HG02981 (cell line): ENCODE measurements at regions not wholly inside any gene's neighbourhood (a gene's known extent, or its start where the extent isn't known, plus 50 kb on each side); places are given as distances from the start of the nearest gene placed in this dataset.

Experiments
- ATAC-seq: cut with Tn5 transposase; IDR thresholded peaks from one replicate; pipeline ENCODE4 v1.9.1; 2021; ENCODE audit warnings: mild to moderate bottlenecking, moderate library complexity; ENCODE audit not compliant: unreplicated experiment

DNA sequence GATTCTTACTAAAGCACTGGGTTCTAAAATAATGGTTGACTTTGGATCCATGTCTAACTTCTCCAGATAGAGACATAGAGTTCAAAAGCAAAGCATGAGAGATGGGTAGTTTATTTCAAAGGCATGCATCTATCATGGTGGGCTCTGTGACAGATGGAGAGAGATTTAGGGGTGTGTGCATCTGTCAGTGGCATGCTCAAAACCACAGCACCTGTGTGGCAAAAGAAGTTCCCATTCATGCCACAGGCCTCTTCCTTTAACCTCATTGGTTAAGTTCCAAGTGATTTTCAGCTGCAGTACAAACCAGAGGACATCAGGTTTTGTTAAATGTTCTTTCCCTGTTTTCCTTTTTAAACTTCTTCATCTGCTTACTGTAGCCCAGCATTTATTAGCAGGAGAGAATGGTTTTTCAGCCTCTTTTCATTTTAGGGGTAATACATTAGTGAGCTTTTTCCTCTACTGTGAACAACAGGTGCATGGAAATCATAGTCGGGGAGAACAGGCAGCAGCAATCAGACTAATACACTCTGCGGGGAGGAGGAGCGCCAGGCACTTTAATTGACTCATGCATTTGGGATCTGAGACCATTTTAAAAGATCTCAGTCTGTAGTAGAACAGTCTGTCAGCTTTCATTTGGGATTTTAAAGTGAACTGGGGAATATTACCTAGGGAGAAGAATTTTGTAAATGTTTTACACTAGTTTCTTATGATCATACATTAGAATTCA lies 52.4 kb upstream of the UPP2 start:
- ATAC-seq = no peak

DNA sequence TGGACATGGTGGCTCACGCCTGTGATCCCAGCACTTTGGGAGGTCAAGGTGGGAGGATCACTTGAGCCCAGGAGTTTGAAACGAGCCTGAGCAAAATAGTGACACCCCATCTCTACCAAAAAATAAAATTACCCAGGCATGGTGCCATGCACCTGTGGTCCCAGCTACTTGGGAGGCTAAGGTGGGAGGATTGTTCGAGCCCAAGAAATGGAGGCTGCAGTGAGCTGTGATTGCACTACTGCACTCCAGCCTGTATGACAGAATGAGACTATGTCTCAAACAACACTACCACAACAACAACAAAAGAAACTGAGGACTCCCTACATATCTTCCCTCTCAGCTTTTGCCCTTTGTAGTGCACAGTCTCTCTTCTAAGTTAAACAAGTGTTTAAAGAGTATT lies 53.3 kb upstream of the UPP2 start:
- ATAC-seq = no peak

DNA sequence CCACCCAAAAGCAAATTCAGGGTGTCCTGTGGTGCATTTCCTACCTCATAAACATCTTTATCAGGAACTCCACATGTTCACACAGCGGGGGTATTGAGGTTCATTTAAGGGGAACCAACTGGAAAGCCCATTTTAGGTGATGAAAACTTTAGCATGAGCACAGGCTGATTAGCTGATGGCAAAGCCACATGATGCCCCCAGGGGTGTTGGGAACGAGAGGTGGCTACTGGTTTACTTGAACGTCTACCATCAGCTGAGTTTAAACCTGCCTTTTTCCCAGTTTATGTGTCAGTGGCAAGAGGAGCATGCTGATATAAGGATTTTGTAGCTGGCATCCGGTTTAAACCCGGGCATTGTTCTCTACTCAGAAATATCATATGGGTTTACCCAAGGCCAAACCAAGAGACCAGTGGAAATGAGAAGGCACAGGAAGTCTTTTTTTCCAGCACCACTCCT lies 54.5 kb upstream of the UPP2 start:
- ATAC-seq = no peak

DNA sequence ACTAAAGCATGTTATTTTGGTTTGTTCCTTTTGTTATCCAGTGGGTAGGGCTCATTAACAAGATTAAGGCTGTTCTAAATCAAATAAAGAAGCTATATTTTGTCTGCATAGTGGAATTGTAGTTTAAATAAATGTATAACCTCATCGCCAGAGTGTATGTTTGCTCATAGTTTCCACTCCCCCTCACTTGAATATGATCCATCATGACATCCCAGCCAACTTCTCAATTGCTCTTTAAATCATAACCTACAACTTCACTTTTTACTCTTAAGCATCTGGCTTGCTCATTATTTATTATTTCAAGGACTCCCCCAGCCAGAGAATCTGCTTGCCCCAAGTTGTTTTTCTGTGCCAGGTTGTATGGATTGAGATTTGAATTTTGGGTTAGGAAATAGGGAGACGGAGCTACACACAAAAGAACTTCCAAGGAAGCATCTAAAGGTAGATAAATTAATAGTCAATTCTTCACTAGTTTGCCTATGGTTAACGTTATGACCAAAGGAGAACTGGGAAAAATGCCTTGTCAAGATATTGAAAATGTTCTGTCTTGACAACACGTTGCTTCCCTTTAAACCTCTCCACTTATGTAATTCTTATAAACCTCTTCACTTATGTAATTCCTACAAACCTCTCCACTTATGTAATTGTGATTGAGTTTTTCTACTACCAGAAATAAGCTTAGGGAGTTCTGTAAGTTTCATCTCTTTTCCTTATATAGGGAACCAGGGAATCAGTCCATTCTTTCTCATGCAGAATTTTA lies 55.4 kb upstream of the UPP2 start:
- ATAC-seq = no peak

DNA sequence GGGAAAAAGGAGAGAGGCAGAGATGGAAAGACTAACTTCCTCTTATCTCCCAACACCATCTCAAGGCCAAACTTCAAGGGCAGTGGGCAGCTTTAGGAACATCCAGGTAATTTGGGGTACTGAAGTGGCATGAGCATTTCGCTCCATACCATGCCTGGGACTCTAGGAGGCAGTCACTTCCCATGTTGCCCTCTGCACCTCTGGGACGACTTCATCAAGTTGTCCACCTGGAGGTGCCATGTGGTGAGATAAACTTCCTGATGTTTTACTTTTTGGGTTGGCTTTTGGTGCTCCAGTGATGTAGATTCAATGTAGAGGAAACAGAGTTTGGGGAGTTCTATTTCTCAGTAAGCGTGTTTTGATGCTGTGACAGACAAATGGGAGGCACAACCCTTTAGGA lies 56.3 kb upstream of the UPP2 start:
- ATAC-seq = no peak

DNA sequence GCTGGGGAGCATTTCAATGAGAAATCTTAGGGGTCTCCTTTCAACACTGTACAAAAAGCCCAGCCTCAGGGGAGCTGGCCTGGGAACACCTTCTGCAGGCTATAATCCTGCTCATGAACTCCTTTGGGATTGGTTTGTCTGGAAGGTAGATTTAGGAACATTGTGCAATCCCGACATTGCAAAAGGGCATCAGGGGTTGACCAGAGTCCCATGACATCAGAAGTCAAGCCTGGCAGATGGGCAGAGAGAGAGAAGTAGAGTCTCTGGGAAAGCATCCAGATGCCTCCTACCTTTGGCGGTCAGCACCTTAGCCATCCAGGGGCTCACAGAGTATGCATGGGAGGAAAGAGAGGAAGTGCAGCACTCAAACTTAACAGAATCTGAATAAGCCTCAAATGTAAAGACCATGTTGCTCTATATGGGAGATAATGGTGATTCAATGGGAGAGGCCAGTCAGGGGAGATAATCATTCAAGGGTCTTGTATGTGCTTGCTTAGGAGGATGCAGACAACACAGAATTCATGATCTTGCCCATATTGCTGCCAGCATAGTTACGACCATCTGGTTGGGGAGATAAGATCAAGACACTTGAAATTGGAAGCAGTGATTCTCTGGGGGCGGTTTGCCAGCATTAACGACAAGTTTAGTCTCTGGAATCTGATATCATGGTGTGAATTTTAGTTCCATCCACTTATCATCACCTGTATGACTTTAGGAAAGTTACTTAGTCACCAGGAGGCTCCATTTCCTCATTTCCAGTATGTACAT lies 58.3 kb upstream of the UPP2 start:
- ATAC-seq = no peak

DNA sequence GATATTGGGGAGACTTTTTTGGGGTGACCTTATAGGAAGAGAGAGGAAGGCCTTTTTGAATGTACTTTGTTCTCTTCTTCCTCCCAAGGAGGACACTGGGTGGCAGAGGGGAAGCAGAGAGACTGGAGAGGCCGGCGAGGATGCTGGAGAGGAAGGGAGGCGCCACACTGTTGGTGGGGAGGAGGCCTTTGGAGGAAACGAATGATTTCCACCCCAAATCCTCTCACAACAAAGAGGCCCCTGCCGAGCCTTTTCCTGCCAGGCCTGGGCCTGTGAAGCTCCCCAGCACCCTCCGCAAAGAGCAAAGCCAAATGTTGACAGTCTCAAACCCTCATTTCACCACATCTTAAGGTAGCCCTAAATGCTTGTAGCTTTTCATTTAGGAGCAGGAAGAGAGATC lies 59.0 kb upstream of the UPP2 start:
- no peak for ATAC-seq

DNA sequence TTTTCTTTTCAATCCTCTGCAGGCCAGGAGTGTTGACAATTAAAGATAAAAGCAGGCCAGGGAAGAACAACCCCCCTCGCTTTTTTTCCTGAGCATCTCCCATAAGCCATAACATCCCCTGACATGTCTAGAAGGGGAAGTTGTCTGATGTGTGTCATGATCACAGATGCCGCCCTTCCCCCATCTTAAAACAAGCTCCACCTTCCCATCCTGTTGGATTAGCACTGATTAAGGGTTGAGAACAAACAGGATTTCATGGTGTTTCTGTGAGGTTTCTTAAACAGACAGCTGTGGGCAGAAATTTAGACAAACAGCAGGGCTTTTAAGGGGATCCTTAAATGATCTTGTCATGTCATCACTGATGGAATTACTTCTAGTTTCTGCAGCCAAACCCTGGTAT lies 59.4 kb upstream of the UPP2 start:
- no peak for ATAC-seq

DNA sequence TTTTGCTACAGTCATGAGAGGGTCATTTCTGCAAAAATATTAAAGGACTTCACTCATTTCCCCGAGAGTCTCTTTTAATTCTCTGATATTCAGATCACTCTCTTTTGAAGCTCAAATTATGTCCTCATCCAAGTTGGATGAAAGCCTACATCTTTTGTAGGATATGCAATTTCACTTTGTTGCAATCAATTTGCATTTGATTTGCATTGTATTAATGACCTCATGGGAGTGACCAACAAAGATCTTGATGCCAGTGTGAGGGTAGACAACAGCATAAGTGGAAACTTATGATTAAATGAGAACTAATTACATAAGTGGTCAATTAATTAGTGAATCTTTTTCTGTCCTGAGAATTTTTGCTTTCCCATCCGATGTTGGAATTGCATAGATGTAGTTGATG lies 60.3 kb upstream of the UPP2 start:
- no peak for ATAC-seq

DNA sequence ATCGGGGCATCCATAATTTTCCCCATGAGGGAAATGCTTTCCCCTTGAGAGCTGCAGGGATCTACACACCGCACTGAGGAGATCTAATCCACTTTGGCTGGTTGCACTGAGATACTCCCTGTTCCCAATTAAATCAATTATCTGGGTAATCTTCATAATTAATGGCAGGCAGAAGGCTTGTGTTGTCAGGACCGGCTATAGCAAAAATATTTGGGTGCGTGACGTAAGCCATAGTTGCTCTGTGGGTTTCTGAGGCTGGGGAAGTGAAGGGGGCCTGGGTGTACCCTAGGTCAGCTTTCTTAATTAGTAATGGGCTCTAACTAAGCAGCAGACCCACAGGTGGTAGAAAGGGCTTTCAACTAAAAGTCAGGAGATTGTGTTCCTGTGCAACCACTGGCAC lies 62.8 kb upstream of the UPP2 start:
- no peak for ATAC-seq

DNA sequence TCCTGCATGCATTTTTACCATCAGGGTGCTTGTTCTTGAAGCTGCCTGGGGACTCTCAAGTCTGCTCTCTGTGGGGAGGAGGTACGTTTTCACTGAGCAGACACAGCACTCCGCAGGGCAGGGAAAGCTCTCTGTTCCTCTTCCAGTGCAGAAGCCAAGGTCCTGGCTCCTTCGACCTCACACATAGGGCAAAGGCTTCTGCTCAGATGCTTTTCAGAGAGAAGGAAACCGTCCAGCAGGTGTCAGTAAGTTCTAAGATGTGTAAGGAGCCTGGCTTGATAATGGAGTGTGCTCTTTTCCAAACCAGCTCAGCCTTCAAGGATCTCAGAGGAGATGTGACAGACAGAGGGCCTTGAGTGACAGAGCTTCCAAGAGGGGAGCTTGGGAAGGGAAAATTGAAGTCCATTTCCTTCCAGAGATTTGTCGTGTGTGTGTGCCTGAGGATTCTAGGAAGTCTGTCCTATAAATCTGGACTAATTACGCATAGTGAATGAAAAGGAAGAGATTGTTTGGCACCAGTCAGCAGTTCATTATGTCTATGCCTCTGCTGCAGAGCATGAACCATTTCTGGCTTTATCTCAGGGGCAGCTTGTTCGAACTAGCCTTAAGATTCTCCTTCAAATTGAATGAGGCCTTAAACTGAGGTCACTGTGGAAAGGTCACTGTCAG lies 67.3 kb upstream of the UPP2 start:
- peak; percentile 55 for ATAC-seq

DNA sequence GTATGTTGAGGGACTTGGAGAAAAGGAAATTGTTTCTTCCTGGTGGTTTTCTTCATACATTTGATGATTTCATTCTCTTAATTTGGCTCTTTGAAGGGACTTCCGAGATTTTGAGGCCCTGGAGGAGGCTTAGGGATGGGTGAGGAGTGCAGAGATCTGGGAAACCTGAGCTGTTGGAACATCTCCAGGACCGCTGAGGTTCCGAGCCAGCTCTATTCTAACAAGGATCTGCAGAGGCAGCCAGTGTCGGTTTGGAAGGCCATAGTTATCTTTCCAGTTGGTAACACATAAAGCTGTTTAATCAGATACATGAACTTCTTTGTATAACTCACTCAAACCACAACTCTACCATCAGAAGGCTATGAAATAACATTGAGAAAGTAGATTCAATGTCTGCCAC lies 70.3 kb upstream of the UPP2 start:
- no peak for ATAC-seq

DNA sequence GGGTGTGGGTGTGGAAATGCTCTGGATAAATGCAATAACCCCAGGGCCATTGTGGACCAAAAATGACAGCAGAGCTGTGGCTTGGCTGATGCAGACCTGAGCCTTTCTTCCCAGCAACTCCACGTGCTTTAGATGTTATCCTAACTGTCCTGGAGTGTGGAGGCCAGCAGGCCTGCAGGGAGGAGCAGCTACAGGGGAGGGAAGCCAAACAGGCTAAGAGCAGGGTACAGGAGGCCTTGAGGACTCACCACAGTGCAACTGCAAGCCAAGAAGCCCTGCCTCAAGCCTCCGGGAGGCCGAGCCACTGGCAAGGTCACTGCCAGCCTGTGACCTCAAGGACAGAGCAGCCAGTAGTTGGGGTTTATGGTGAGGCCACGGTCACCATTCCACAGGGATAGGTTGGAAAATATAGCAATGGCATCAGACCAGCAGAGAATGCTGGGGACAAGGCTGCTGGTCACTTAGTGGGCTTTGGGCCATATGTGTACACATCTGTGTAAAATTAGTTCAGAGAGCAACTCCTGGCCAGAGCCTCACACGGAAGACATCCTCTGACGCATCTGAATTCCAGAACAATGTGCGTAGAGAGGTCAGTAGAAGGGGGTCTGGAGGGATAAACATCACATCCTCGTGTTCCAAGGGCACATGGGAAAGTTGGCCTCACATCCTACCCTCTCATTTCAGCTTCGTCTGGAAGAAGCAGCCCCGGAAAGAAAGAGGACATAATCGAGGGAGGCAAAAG lies 76.2 kb upstream of the UPP2 start:
- ATAC-seq = no peak

DNA sequence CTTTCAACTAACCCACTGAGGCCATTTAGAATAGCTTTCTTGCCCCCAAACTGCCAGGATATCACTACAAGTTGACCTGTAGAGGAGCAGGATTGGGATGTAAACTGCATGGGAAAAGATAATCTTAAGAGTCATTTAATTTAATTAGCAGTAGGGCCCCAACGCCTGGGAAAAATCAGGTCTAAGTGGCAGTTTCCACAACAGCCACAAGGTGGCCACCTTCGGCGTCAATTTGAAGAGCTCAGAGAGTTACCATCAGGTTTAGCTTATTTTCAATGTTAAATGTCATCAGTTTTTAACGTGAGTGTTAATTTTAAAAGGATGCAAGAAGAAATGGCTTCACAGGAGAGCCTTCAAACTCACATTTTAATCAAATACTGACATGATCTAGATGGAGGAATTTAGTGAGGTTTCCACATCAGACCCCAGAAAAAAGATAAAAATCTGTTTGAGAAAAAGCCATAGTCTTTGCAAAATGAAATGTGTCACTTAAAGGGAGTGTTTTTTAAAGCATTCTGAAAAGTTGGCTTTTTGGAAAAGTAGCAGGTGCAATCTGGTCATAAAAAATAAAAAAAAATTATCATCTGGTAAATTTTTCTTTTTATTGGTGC lies 77.3 kb upstream of the UPP2 start:
- ATAC-seq = peak; percentile 80

DNA sequence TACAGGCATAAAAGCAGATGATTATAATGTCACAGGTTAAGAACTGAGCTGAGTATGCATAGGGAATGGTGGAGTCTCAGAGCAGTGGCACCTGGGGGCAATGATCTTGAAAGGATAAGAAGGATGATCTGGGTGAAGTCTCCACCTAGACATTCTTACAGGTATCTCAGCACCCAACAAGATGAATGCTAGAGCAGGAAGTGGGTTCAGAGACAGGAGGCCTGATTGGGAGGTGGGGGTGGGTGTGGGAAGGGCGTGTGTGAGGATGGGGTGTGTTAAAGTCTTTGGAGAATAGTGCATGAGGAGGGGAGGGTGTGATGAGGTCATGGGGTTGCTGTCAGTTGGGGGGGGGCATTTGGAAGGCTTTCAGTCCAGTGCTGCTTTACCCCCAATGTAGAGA lies 78.8 kb upstream of the UPP2 start:
- ATAC-seq = no peak

DNA sequence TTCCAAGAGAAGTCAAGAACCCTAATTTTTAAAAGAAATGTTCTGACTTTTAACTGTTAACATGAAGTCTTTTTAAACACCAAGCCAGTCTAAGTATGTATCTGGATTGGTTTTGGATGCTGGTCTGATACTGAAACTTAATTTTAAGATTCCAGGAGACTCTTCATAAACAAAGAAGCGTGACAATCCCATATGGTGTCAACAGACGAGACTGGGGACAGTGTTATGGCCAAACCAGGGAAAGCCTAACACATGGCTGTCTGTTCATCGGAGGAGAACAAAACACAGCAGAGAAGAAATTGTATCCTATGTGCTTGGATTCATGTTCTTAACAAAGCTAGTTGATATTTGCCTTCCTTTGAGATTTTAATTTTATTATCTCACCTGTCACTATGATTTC lies 80.5 kb upstream of the UPP2 start:
- no peak for ATAC-seq

DNA sequence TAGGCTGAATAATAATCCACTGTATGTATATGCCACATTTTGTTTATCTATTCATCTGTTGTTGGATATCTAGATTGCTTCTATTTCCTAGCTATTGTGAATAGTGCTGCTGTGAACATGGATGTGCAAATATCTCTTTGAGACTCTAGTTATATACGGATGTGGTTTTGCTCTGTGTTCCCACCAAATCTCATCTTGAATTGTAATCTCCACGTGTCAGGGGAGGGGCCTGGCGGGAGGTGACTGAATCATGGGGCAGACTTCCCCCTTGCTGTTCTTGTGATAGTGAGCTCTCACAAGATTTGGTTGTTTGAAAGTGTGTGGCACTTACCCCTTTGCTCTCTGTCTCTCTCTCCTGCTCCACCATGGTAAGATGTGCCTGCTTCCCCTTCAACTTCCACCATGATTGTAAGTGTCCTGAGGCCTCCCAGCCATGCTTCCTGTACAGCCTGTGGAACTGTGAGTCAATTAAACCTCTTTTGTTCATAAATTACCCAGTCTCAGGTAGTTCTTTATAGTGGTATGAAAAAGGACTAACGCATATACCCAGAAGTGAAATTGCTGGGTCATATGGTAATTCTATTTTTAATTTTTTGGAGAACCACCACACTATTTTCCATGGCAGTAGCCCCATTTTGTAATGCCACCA lies 86.1 kb upstream of the UPP2 start:
- ATAC-seq = no peak

DNA sequence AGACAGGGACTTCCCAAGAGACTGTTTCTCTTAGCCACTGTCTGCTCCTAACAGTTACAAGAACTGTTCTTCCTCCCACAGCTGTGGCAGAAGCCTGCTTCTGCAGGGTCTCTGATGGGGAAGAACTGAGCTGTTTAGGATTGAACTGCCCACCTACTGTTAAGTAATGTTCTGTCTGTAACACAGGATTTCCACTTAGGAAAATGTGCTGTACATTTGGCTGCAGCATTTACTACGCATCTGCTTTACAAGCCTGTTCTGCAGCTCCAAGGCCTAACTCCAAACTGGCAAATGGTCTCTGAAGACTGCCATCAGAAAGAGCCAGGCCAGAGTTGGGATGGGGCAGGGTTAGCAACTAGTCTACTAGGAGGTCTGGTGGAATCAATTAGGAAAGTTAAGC lies 87.8 kb upstream of the UPP2 start:
- ATAC-seq = no peak

DNA sequence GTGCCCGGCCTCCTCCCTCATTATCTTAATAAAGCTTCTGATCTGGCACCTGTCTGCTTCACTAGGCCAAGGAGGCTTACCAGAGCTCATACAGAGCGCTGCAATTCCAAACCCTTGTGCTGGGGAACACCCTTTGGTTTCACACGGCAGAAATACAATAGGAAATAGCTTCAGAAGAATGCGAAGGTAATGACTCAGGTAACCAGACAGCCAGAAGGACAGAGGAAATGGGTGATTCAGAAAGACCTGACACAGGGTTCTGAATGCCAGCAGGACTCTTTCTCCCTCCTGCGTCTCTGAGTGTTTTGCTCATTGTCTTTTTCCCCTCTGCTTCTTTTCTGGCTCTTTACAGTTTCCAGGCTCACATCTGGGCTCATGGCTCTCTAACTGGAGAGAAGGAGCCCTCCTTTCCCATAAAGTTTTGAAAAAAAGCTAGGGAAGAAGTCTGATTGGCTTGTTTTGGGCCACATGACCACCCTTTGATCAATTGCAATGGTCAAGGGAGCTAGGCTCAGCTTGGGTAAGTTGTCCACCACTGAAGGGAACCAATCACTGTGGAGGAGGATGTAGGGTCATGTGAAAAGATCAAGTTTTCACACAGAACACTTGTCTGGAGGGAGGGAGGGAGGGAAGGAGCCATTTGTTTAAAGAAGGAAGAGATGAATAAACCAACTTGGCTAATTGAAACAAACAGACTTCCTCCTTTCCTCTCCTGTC lies 90.5 kb upstream of the UPP2 start:
- no peak for ATAC-seq
